SU-DHL-6 (cell line): ENCODE measurements at regions not wholly inside any gene's neighbourhood (a gene's known extent, or its start where the extent isn't known, plus 50 kb on each side); places are given as distances from the start of the nearest gene placed in this dataset.

Source experiments
- EZH2phosphoT487 ChIP-seq: fragments of 200-600 bp; sonication (generic), shearing (Covaris generic); conservative IDR thresholded peaks from 2 replicates; pipeline ENCODE4 v1.6.1; 2018; ENCODE audit warnings: mild to moderate bottlenecking, antibody characterized with exemption, low read length, moderate library complexity, mixed read lengths
- TF ChIP-seq, protein P1 (sequence below): fragments of 200-600 bp; sonication (generic); IDR thresholded peaks from one replicate; pipeline ENCODE4 v1.5.1; 2017; ENCODE audit warnings: antibody characterized with exemption, mild to moderate bottlenecking, low read length, moderate library complexity; ENCODE audit not compliant: insufficient read depth, poor library complexity, severe bottlenecking

DNA sequence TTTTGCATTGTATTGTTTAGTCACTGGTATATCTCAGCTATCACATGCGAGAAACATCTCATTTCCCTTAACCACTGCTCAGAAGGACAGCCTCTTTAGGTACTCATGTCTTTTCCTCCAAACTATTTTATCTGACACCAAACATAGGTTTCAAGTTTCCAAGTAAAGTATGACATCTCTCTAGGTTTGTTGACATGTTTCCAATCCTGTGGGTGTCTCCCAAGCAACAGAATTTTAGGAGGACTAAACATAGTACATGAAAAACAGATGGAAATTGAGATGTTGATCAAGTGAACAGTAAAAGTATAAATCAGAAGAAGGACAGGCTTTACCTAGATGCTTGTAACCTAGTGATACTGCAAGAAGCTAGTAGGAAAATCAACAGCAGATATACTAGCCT is 371.4 kb downstream of the DTHD1 start:
- TF ChIP-seq, protein P1, sequence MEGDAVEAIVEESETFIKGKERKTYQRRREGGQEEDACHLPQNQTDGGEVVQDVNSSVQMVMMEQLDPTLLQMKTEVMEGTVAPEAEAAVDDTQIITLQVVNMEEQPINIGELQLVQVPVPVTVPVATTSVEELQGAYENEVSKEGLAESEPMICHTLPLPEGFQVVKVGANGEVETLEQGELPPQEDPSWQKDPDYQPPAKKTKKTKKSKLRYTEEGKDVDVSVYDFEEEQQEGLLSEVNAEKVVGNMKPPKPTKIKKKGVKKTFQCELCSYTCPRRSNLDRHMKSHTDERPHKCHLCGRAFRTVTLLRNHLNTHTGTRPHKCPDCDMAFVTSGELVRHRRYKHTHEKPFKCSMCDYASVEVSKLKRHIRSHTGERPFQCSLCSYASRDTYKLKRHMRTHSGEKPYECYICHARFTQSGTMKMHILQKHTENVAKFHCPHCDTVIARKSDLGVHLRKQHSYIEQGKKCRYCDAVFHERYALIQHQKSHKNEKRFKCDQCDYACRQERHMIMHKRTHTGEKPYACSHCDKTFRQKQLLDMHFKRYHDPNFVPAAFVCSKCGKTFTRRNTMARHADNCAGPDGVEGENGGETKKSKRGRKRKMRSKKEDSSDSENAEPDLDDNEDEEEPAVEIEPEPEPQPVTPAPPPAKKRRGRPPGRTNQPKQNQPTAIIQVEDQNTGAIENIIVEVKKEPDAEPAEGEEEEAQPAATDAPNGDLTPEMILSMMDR = no peak
- TF ChIP-seq EZH2phosphoT487 = no peak
